SK-N-SH (cell line): ENCODE measurements at regions not wholly inside any gene's neighbourhood (a gene's known extent, or its start where the extent isn't known, plus 50 kb on each side); places are given as distances from the start of the nearest gene placed in this dataset.

ENCODE experiments used
- CTCF ChIA-PET: fragments of 300-600, 350-600 bp; formaldehyde crosslinking; extraction: SDS; loops from one replicate; lab custom pipeline; 2021; lab: Yijun Ruan, JAX
- POLR2A ChIA-PET: fragments of 350-600 bp; sonication (Branson Sonifier 250); formaldehyde crosslinking; extraction: SDS; loops from one replicate; lab custom pipeline; 2020; ENCODE audit warnings: antibody characterized with exemption, inconsistent platforms; lab: Yijun Ruan, JAX
- DNase-seq: peaks from one replicate; pipeline ENCODE4 v3.0.0; 2012
- H2AFZ ChIP-seq: fragments of 200-600 bp; sonication (generic); 2 replicates; pipeline ENCODE4 v1.8.1; 2016; ENCODE audit warnings: antibody characterized with exemption, mild to moderate bottlenecking, low read depth
- H3F3A ChIP-seq: fragments of 200-600 bp; sonication (generic); replicated peaks from 2 replicates; pipeline ENCODE3; 2016; ENCODE audit warnings: antibody characterized with exemption, mild to moderate bottlenecking; ENCODE audit not compliant: insufficient read depth
- H3K27ac ChIP-seq, 2 experiments: fragments of 200-500 bp in 1 of 2; fragments of 200-600 bp in 1 of 2; sonication (Bioruptor generic) in 1 of 2; sonication (generic), shearing (Covaris generic) in 1 of 2; 2 replicates each; pipeline versions ENCODE4 v1.5.1 to v1.6.1; 2014 to 2016; ENCODE audit warnings: low read depth in 2 of 2, inconsistent platforms in 1 of 2, low read length in 1 of 2, mild to moderate bottlenecking in 1 of 2, mixed read lengths in 1 of 2
- H3K27me3 ChIP-seq: fragments of 200-600 bp; sonication (generic), shearing (Covaris generic); 2 replicates; pipeline ENCODE4 v1.6.1; 2016; ENCODE audit warnings: mixed run types; ENCODE audit not compliant: insufficient read depth
- H3K36me3 ChIP-seq, 2 experiments: fragments of 200-500 bp in 1 of 2; fragments of 200-600 bp in 1 of 2; sonication (Bioruptor generic) in 1 of 2; sonication (generic) in 1 of 2; replicated peaks in 1 of 2; 2 replicates each; pipeline versions ENCODE3 to v1.5.1; 2014 to 2016; ENCODE audit warnings: low read length in 1 of 2, mild to moderate bottlenecking in 1 of 2; ENCODE audit not compliant: insufficient read depth in 2 of 2, control insufficient read depth in 1 of 2
- H3K4me1 ChIP-seq, 2 experiments: fragments of 200-500 bp in 1 of 2; fragments of 200-600 bp in 1 of 2; sonication (Bioruptor generic) in 1 of 2; sonication (generic), shearing (Covaris generic) in 1 of 2; 2 replicates each; pipeline versions ENCODE4 v1.5.1 to v1.6.1; 2014 to 2016; ENCODE audit warnings: low read depth in 1 of 2, low read length in 1 of 2, mixed run types in 1 of 2; ENCODE audit not compliant: insufficient read depth in 2 of 2, control insufficient read depth in 1 of 2
- H3K4me2 ChIP-seq: fragments of 200-600 bp; sonication (generic), shearing (Covaris generic); 2 replicates; pipeline ENCODE4 v1.6.1; 2017; ENCODE audit warnings: mixed run types
- H3K4me3 ChIP-seq, 2 experiments: fragments of 200-500 bp in 1 of 2; fragments of 200-600 bp in 1 of 2; sonication (Bioruptor generic) in 1 of 2; sonication (generic), shearing (Covaris generic) in 1 of 2; 2 replicates each; pipeline versions ENCODE4 v1.5.1 to v1.8.1; 2014 to 2016; ENCODE audit warnings: low read depth in 2 of 2, inconsistent platforms in 1 of 2, low read length in 1 of 2, mild to moderate bottlenecking in 1 of 2, mixed read lengths in 1 of 2, moderate library complexity in 1 of 2
- H3K79me2 ChIP-seq: fragments of 200-600 bp; sonication (generic); 2 replicates; pipeline ENCODE4 v1.8.1; 2017; ENCODE audit warnings: mild to moderate bottlenecking; ENCODE audit not compliant: insufficient read depth
- H3K9ac ChIP-seq: fragments of 200-600 bp; sonication (generic); 2 replicates; pipeline ENCODE4 v1.6.1; 2017; ENCODE audit warnings: mixed run types
- H3K9me2 ChIP-seq: fragments of 200-600 bp; sonication (generic); 2 replicates; pipeline ENCODE4 v1.6.1; 2017; ENCODE audit warnings: mixed run types
- H3K9me3 ChIP-seq: fragments of 200-600 bp; sonication (generic); 2 replicates; pipeline ENCODE4 v1.6.1; 2017; ENCODE audit warnings: mixed run types, mild to moderate bottlenecking, moderate library complexity
- H4K20me1 ChIP-seq: fragments of 200-600 bp; sonication (generic); 2 replicates; pipeline ENCODE4 v1.6.1; 2017; ENCODE audit warnings: mild to moderate bottlenecking, mixed run types; ENCODE audit not compliant: insufficient read depth
- CHD2 ChIP-seq: fragments of 150-350 bp; IDR thresholded peaks from 2 replicates; pipeline ENCODE4 v1.6.1; 2018; ENCODE audit warnings: low read length; ENCODE audit not compliant: partially characterized antibody
- CTCF ChIP-seq: fragments of 200-600 bp; sonication (generic); IDR thresholded peaks from 2 replicates; pipeline ENCODE4 v1.6.1; 2017; ENCODE audit warnings: antibody characterized with exemption, mild to moderate bottlenecking, moderate library complexity
- ELF1 ChIP-seq: IDR thresholded peaks from 2 replicates; pipeline ENCODE4 v1.4.0; 2012
- EP300 ChIP-seq, 2 experiments: IDR thresholded peaks; 2 replicates each; pipeline versions ENCODE4 v1.4.0 to v1.6.1; 2012; ENCODE audit warnings: borderline replicate concordance in 1 of 2, low read depth in 1 of 2, low read length in 1 of 2
- EZH2phosphoT487 ChIP-seq: fragments of 200-600 bp; sonication (generic); IDR thresholded peaks from 2 replicates; pipeline ENCODE4 v1.6.1; 2017; ENCODE audit warnings: low read depth, mixed run types, mild to moderate bottlenecking, antibody characterized with exemption, moderate library complexity, borderline replicate concordance
- FOXJ3 ChIP-seq: sonication (generic); formaldehyde crosslinking; IDR thresholded peaks from 2 replicates; pipeline ENCODE4 v1.5.1; 2020; ENCODE audit warnings: mild to moderate bottlenecking, missing genetic modification reagents
- FOXM1 ChIP-seq: IDR thresholded peaks from 2 replicates; pipeline ENCODE4 v1.4.0; 2012; ENCODE audit warnings: low read depth, mild to moderate bottlenecking
- GABPA ChIP-seq: IDR thresholded peaks from 2 replicates; pipeline ENCODE4 v1.4.0; 2012; ENCODE audit warnings: low read depth, mild to moderate bottlenecking
- GATA2 ChIP-seq: sonication (generic); formaldehyde crosslinking; IDR thresholded peaks from 2 replicates; pipeline ENCODE4 v1.5.0; 2020; ENCODE audit warnings: mild to moderate bottlenecking, missing genetic modification reagents
- NFIC ChIP-seq: IDR thresholded peaks from 2 replicates; pipeline ENCODE4 v1.4.0; 2012; ENCODE audit warnings: borderline replicate concordance
- NRF1 ChIP-seq: IDR thresholded peaks from 2 replicates; pipeline ENCODE4 v1.6.1; 2012; ENCODE audit warnings: low read depth, mild to moderate bottlenecking, low read length
- RAD21 ChIP-seq: IDR thresholded peaks from 2 replicates; pipeline ENCODE4 v1.6.1; 2012; ENCODE audit warnings: mild to moderate bottlenecking, low read length
- RCOR1 ChIP-seq: fragments of 150-350 bp; IDR thresholded peaks from 2 replicates; pipeline ENCODE4 v1.6.1; 2017; ENCODE audit warnings: antibody characterized with exemption, low read length
- RFX5 ChIP-seq: IDR thresholded peaks from 2 replicates; pipeline ENCODE4 v1.6.1; 2012; ENCODE audit warnings: mild to moderate bottlenecking, improper control_type of control experiment, low read length
- RXRA ChIP-seq: IDR thresholded peaks from 2 replicates; pipeline ENCODE4 v1.4.0; 2012; ENCODE audit warnings: low read depth, mild to moderate bottlenecking, borderline replicate concordance
- SIN3A ChIP-seq: IDR thresholded peaks from 2 replicates; pipeline ENCODE4 v1.6.1; 2012; ENCODE audit warnings: low read depth, mild to moderate bottlenecking, low read length, moderate library complexity, borderline replicate concordance
- SMC3 ChIP-seq: IDR thresholded peaks from 2 replicates; pipeline ENCODE4 v1.6.1; 2012; ENCODE audit warnings: low read depth, low read length, improper control_type of control experiment
- TAF1 ChIP-seq: IDR thresholded peaks from 2 replicates; pipeline ENCODE4 v1.6.1; 2012; ENCODE audit warnings: low read depth, mild to moderate bottlenecking, low read length, moderate library complexity, borderline replicate concordance
- TCF12 ChIP-seq: IDR thresholded peaks from 2 replicates; pipeline ENCODE4 v1.4.0; 2012
- USF2 ChIP-seq: fragments of 150-350 bp; IDR thresholded peaks from 2 replicates; pipeline ENCODE4 v1.6.1; 2017; ENCODE audit warnings: antibody characterized with exemption, low read length, low read depth, borderline replicate concordance
- WGBS: methylation state at CpG from one replicate; pipeline ENCODE4 v1.1.6; 2017; ENCODE audit warnings: low lambda C conversion rate; 5-methylcytosine and 5-hydroxymethylcytosine counted together

- 52% methylated on average over 1 of the region's 1 CpG for WGBS
- Histone ChIP-seq H3K27me3 (no peaks in the 10 kb centered on the region), H3K9me3 (no peaks in the 10 kb centered on the region), H3K9me2 (no peaks in the 10 kb centered on the region), H2AFZ (no peak overlapping the region), H4K20me1 (no peaks in the 10 kb centered on the region), H3K79me2 (no peaks in the 10 kb centered on the region), H3K4me2 (no peak overlapping the region), H3K36me3 (no peaks in the 10 kb centered on the region), H3F3A (no peaks in the 10 kb centered on the region), H3K4me1 (no peaks in the 10 kb centered on the region), H3K4me3 (no peak overlapping the region), H3K9ac (no peak overlapping the region), H3K27ac (no peak overlapping the region)
- CTCF ChIA-PET = no interaction called here
- POLR2A ChIA-PET = no interaction called here
- DNase-seq = no peak
- TF ChIP-seq TAF1 = no peak
Observed at GRCh38 chr2:143918465-143918989, 601.4 kb downstream of the ZEB2 start.

GRCh38 chr2:143916781-143917180 lies 603.1 kb downstream of the ZEB2 start:
- Histone ChIP-seq H3K4me1 (no peaks in the 10 kb centered on the region), H3K4me3 (no peak overlapping the region), H2AFZ (no peak overlapping the region), H3K27me3 (no peaks in the 10 kb centered on the region), H3K79me2 (no peaks in the 10 kb centered on the region), H3K9me3 (no peaks in the 10 kb centered on the region), H3K9ac (no peak overlapping the region), H3K9me2 (no peaks in the 10 kb centered on the region), H3K4me2 (no peak overlapping the region), H3K27ac (no peak overlapping the region), H3K36me3 (no peaks in the 10 kb centered on the region), H3F3A (no peaks in the 10 kb centered on the region), H4K20me1 (no peaks in the 10 kb centered on the region)
- TF ChIP-seq RAD21 (no peak), RXRA (no peak), RFX5 (no peak), TAF1 (no peak), EP300 (IDR thresholded peaks at IDR 0.05; ENCODE audit: borderline replicate concordance in 1 of 2, low read depth in 1 of 2, low read length in 1 of 2) (no peak), FOXM1 (no peak), CTCF (no peak), NRF1 (no peak), FOXJ3 (CRISPR knock-in tag) (no peak), RCOR1 (no peak), SIN3A (no peak), TCF12 (no peak), CHD2 (no peak), GATA2 (CRISPR knock-in tag) (no peak), USF2 (no peak), ELF1 (no peak), GABPA (no peak), NFIC (no peak), EZH2phosphoT487 (no peak), SMC3 (no peak)
- CTCF ChIA-PET = no interaction called here
- POLR2A ChIA-PET = no interaction called here
- no peak for DNase-seq
